GM12875 (cell line): ENCODE measurements at regions not wholly inside any gene's neighbourhood (a gene's known extent, or its start where the extent isn't known, plus 50 kb on each side); places are given as distances from the start of the nearest gene placed in this dataset.

Experiments used
- H3K4me3 ChIP-seq: one replicate; pipeline ENCODE4 v1.5.1; 2011; ENCODE audit warnings: low read depth, low read length, control low read depth
- CTCF ChIP-seq: IDR thresholded peaks from 2 replicates; pipeline ENCODE4 v1.5.1; 2011; ENCODE audit warnings: low read depth, mild to moderate bottlenecking, control low read depth, inconsistent platforms, low read length, moderate library complexity, borderline replicate concordance; ENCODE audit not compliant: insufficient read depth

DNA sequence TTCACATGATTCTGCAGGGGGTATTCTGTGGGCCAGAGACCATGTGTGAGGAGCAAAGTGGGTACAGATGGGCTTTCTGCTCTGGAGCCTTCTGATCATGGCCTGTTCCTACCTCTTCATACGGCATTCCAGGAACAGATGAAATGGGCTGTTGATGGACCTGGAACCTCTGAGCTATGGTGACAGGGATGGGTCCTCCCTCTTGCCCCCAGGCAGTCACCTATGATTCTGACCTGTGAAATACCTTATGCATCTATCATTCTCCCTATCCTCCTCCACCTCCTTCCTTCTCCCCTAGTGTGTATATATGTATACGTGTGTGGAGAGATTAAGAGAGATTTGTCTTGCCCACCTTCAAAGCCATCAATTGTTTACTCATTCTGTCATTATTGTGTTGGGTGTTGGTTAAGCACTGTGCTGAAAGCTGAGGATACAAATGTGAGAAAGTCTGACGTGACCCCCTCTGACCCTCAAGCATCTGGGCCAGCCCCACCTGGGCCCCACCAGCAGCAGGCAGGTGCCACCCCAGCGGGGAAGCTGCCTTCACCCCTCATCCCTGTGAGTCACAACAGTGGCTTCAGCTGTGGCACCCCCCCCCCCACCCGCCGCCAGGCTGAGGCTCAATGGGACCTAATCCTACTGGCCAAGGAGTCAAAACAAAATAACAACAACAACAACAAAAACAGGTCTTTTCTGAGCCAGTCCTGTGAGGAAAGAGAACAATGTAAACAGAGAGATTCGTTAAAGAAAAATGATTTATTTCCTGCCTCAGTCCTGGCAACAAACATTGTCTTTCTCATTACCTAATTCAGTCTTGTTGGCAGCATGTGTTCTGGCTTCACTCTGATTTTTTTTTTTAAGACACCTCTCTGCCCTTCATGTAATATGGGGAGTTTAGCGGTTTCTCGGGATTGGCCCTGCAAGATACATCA, 103.8 kb upstream of the CDC42EP3 start:
- H3K4me3 ChIP-seq, result no peak overlapping the region
- no peak for TF ChIP-seq CTCF

DNA sequence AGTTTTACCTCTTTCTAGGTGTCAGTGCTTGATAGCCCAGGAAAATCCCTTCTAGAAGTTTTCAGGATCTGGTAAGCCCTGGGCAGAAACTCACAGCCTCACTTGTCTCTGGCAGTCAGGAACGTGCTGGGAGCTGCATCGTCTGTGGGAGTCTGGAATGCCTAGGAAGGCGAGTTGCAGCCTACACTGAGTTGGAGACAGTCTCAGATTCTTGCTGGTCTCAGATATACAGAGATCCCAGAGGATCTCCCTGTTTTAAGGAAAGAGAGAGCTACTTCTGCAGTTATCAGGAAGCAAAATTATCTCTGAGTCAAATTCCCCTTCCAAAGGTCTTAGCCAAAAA, 104.4 kb upstream of the CDC42EP3 start:
- TF ChIP-seq CTCF, result no peak
- no peak overlapping the region for H3K4me3 ChIP-seq

GRCh38 chr2:37776487-37776886, 105.0 kb upstream of the CDC42EP3 start:
- H3K4me3 ChIP-seq, result no peak overlapping the region
- TF ChIP-seq CTCF, result no peak

DNA sequence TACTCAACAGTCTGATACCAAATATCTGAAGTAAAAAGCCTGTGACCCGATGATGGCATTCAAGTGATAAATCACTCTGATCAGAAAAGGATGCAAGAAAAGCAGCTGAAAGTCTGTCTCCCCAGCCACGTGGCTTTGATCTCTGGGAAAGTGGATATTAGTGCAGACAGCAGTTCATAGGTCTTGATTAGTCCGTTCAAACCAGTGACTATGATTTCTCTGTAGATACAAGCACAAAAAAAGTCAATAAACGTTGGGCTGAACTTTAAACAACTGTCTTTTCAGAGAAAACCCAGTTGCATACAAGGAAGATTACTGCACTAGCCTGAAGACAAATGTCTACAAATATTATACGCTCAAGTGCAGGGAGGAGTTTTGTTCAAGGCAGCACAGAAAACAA, 107.7 kb upstream of the CDC42EP3 start:
- no peak overlapping the region for H3K4me3 ChIP-seq
- no peak for TF ChIP-seq CTCF

DNA sequence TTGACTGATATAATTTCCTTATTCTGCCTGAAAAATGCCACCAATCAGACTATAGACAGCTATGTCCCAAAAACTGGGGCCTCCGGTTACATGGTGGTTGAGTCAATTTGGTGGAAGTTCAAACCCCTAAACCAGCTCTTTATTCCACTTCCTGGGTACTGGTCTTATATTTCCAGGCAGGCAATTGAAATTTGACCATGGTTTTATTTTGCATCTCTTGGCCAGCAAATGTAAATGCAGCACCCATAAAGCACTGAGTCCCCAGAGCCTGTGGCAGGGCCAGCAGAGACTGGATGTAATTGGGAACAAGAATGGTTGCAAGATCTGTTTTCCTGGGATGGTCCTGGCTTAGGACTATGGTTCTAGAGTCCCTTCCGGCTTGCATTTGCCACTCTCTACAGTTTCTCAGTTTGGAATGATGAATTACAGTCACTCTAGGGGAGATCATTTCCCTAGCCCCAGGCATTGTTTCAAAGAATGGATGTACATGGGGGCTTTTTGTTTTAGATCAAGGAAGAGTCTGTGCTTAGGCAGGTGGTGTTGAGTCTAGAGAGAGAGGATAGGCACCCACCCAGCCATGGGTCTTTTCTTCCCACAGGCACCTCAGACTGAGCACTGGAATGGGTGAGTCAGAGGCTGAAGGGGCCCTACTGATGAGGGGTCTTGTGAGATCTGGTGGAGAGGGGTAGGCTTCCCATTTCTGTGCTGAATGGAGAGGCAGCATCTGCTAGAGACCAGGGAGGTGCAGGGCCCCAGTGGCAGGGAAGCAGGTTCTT, 108.4 kb upstream of the CDC42EP3 start:
- TF ChIP-seq CTCF, result no peak
- no peak overlapping the region for H3K4me3 ChIP-seq

DNA sequence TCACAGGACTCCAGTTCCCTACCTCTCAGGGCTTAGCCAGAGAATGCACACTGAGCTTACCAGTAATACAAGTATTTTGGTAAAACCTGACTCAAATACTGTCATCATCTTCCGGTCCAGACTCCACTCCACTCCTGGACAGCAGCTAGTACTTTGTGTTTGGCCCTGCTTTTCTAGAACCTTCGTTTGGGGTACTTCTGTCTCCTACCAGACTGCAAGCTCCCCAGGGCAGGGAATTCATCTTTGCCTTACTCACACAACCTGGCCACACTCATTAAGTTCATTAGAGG, 108.9 kb upstream of the CDC42EP3 start:
- H3K4me3 ChIP-seq, result no peak overlapping the region
- TF ChIP-seq CTCF, result no peak

DNA sequence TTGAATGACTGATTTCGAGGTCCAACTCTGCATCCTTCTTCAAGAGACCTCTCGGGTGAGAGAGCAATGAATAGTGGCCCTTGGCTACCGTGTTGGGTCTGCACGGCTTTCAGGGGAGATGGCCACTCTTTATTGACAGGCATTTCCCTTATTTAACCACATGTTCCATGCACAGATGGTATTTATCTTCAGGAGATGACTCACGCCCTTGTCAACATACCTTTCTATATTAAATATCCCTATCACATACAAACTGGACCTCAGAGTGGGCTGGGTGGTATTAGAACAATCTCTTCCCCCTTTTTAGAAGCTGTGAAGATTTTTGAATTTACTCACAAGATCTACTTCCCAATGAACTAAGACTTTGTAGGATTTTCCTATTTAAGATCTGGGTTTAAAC, 109.6 kb upstream of the CDC42EP3 start:
- no peak overlapping the region for H3K4me3 ChIP-seq
- TF ChIP-seq CTCF, result no peak
